Loucy (cell line): ENCODE measurements at regions not wholly inside any gene's neighbourhood (a gene's known extent, or its start where the extent isn't known, plus 50 kb on each side); places are given as distances from the start of the nearest gene placed in this dataset.

ENCODE experiments used
- CTCF ChIP-seq: fragments of 200-600 bp; sonication (generic); conservative IDR thresholded peaks from 2 replicates; pipeline ENCODE4 v1.5.1; 2014; ENCODE audit warnings: mild to moderate bottlenecking, antibody characterized with exemption, low read length
- EZH2phosphoT487 ChIP-seq: fragments of 200-600 bp; IDR thresholded peaks from 2 replicates; pipeline ENCODE4 v1.6.1; 2018; ENCODE audit warnings: antibody characterized with exemption, mild to moderate bottlenecking, moderate library complexity, borderline replicate concordance

GRCh38 chr12:76255281-76255680 lies 92.9 kb downstream of the BBS10 start:
- TF ChIP-seq CTCF (no peak), EZH2phosphoT487 (no peak)
